ENCODE measurements at regions not wholly inside any gene's neighbourhood (a gene's known extent, or its start where the extent isn't known, plus 50 kb on each side); places are given as distances from the start of the nearest gene placed in this dataset.
"Not testable (repeated sequence)": the region's sequence is repeated elsewhere in the genome, so short reads cannot be mapped to it uniquely, and the experiment has no call there.

DNA sequence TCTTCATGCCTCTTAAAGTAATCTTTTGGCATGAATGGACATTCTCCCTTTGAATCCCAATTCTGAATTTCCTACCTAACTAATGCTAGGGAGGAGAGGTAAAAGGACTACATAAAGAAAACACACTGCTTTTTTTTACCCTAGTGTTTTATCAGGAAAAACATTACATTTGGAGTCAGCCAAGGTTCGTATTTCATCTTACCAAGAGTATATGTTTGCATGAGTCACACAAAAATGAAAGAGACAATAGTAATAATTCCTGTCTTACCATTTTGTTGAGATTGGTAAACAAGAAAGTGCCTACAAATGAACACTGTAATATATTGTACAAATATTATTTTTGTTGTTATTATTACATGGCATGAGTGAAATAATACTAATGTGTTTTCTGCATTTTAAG lies 112.9 kb upstream of the WARS2 start:
- DNase-seq = no peak

DNA sequence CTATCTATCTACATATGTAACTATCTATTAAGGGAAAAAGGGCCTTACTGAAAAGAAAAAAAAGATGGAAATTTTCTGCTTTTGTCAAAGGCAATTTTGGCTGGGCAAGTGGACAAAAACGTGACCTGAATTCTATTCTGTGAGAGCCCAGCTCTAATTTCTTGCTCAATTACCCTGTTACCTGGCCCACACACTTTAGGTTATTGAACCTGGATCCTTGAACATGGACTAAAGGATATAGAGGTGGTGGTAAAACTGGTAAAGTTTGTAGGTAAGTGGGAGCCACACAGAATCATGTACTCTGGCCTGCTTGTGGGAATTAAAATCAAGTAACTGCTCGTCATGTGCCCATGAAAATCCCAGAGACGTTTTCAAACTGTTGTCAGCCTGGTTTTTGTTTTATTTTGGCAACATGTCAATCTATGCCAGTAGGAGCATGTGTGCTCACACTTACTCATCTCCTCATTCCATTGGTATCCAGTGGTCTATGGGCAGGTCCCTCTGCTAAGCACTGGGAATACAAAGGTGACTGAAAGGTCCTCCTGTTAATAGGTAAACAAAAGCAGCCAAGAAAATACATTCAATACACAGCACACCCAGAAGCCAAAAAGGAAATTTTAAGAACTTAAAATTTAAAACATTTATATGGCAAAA lies 113.7 kb upstream of the WARS2 start:
- DNase-seq = no peak

DNA sequence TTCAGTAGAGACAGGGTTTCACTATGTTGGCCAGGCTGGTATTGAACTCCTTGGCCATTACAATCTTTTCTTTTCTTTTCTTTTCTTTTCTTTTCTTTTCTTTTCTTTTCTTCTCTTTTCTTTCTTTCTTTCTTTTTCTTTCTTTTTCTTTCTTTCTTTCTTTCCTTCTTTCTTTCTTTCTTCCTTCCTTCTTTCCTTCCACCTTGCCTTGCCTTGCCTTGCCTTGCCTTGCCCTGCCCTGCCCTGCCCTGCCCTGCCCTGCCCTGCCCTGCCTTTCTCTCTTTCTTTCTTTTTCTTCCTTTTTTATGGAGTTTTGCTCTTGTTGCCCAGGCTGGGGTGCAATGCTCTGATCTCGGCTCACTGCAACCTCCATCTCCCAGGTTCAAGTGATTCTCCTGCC lies 112.5 kb upstream of the HAO2 start:
- not testable (repeated sequence) for DNase-seq

DNA sequence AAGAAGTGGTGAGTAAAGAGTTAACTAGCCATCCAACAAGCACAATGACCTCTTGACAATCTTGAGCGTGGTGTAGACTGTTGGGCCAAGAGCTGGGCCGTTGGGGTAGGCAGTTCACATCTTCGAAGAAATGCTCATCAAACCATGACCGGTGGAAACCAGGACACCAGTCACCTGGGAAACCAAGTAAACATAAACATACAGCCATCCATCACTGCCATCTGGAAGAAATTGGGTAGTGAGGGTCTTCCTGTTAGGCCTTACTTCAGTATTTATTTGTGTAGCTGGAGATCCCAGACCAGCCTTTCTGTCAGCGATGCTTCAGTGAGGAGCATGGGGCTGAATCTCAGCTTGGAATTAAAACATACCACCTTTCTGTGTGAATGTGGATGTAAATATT lies 108.1 kb upstream of the HAO2 start:
- peak; percentile 33 for DNase-seq

DNA sequence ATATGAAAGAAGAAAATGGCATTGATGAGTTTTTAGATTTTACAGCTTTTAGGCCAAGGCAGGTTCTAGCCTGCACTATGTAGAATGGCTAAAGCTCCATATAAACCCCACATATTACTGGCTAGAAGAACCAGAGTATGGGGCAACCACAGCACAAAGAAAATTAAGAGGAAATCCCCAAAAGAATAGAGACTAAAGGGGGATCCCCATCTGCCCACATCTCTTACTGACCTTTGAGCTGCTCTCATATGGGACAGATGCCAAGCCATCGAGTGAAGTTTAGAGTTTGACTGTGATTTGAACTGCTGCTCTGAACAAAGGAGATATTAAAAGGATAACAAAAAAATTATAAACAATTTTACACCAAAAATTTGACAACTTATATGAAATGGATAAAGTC lies 102.2 kb upstream of the HAO2 start:
- DNase-seq = no peak

DNA sequence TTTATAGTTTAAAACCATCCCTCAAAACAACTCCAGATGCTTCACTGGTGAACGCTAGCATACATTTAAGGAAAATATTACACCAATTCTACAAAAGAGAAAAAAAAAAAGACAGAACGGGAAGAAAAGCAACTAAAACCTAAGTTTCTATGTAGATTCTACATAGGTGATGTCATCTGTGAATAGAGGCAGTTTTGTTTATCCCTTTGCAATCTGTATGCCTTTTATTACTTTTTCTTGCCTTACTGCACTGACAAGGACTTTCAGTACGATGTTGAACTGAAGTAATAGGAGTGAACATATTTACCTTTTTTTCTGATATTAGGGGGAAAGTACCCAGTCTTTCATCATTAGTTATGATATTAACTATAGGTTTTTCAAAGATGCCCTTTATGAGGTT lies 101.7 kb upstream of the HAO2 start:
- DNase-seq = no peak

DNA sequence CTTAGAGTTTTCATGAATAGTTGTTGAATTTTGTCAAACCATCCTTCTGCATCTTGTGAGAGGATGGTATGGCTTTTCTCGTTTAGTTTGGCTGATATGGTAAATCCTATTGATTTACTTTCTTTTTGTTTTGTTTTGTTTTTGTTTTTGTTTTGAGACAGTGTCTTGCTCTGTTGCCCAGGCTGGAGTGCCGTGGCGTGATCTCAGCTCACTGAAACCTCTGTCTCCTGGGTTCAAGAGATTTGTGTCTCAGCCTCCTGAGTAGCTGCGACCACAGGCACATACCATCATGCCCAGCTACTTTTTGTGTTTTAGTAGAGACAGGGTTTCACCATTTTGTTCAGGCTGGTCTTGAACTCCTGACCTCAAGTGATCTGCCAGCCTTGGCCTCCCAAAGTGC lies 101.3 kb upstream of the HAO2 start:
- DNase-seq = not testable (repeated sequence)

DNA sequence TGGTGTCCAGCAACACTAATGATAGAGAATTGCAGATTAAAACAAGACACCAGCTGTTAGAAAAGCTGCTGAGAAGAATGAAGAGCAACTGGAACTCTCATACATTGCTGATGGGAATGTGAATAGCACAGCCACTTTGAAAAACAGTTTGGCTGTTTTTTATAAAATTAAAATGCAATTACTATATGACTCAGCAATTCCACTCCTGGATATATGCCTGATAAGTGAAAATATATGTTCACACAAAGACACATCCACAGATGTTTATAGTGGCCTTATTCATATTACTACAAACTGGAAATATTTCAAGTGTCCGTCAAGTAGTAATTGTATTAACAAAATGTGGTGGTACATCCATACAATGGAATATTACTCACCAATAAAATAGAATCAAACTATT lies 99.7 kb upstream of the HAO2 start:
- DNase-seq = no peak

DNA sequence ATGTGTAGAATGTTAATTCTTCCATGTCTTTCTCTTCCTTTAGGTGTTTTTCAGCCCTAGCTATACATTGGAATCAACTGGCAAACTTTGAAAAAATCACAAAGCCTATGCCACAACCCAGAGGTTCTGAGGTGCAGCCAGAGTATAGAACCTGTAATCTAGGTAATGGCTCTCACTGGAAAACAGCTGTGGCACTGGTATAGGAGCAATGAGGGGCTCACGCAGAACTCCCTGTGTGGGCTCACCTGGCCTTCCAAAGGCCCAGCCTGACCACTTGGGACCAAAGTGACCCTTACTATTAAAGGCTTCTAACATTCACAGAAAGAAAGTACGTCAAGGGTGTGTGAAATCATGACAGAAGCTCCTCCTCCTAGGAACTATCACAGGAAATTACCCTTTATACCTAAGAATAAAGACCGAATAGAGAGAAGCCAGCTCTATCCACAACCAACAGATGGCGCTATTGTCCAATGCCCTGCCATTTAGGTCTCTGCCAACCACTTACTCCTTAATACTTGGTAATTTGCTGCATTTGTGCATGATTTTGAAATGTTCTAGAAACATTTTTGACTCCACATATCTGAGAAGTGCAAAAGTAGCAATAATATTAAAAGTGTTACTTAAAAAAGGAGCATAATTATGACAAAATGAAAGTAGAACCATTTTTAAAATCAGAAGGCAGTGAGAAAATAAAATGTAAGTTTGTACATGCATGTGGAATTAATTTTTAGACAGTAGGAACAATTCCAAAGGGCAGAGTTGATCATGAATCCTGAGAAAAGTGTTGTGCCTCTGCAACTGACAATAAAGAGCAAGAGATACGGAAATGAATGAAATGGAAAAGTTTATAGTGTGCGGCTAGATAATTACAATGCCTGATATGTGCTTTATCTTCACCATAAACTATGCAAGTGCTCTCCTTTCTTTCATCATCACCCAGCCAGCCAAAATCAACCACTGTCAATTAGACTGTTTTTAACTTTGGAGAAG lies 93.1 kb upstream of the HAO2 start:
- no peak for DNase-seq

DNA sequence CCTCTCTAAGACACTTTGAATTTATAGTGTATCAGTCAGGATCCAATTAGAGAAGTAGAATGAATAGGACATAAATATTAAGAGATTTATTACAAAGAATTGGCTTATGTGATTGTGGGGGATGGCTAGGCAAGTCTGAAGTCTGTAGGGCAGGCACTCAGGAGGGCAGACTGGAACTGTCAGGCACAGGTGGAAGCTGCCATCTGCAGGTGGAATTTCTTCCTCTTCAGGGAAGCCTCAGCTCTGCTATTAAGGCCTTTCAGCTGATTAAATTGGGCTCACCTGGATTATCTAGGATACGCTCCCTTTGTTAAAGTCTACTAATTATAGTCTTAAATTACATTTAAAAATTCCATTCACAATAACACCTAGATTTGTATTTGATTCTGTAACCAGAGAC lies 92.0 kb upstream of the HAO2 start:
- DNase-seq = no peak

DNA sequence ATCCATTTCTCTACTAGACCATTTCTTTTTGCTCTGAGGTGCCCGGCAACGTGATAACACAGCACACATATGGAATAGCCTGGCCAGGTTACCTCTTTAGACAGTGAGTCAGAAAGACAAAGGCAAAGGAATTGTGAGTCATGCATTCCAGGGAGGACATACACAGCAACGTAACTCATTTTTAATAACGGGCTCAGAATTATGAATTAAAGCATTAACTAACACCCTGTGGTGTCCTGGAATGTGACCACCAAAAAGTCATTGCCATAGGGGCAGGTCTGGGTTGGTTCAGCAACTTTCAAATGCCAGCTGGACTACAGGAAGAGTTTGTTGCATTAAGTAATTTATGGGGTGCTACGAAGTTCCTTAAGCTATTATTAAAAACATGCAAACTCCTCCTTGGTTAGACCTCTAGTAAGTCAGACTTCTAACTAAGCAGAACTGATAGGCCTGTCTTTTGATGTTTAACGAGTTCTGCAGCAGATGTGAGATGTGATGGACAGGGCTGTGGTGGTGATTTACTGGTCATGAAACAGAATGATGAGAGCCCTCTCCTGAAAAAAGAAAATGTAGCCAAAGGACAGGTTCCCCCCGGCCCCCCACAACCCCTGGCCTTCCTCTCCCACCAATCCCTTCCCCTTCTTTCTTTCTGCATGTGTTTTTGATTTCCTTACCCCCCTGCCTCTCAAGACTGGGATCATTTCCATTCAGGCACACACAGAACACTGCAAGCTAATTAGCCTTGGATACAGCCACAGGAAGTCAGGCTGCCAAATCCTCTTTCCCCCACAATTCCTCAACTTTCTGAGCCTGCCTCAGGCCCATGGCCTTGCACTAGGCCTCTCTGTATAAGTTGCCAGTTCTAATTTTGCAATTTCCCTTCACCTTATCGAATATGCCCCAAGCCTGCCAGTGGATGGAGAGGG lies 88.9 kb upstream of the HAO2 start:
- no peak for DNase-seq

DNA sequence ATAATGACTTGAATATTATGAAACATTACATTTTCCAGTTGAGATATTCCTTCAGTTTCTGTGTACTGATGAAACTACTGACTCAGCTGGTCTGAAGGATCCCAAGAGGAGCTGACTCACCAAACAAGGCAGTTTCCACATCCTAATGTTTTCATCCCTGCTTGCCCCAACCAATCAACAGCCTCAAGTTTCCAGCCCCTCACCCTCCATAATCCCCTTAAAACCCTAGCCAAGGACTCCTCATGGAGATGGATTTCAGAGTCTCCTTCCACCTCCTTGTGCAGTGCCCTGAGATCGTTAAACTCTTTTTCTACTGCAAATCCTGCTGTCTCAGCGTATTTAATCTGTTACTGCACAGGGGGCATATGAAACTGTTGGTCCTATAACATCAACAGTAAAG lies 83.1 kb upstream of the HAO2 start:
- DNase-seq = no peak

DNA sequence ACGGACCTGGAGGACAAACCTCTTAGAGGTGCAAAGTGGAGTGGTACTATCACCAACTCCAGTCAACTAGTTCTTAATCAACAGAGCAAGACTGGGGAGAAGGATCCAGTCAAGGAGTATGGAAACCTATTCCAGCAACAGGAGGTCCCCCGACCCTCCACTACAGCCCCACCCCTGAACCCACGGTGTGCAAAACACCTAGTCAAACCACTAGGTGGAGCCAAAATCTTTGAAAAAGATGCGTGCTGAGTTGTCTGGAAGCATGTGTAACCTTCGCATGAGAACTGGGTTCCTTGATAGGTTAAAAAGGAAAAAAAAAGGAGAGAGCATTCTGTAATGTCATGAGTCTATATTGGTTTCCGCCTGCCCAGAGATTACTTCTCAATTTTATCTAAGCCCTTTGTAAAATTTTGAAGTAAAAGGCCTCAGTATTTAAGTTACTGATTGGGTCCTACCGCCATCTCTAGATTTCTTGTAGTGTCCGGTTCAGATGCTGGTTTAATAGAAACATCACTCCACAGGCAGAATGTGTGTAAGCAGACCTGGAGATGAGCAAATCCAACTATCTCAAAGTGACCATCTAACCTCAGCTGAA lies 81.9 kb upstream of the HAO2 start:
- peak; percentile 55 for DNase-seq

DNA sequence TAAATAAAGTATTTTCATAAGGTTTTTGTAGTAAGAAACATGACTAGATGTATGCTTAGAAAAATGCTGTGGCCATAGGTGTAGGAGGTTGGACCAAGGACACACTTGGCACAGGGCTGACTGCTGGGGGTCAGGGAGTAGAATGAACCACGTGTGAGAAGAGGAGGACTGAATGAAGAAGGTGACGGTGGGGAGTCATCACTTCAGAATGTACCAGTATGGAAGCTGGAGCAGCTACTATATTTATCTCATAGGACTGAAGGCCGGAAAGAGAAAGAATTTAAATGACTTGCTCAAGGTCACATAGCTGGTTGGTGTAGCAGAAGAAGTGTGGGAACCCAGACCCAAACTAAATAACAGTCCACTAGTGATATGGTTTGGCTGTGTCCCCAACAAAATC lies 79.8 kb upstream of the HAO2 start:
- no peak for DNase-seq

DNA sequence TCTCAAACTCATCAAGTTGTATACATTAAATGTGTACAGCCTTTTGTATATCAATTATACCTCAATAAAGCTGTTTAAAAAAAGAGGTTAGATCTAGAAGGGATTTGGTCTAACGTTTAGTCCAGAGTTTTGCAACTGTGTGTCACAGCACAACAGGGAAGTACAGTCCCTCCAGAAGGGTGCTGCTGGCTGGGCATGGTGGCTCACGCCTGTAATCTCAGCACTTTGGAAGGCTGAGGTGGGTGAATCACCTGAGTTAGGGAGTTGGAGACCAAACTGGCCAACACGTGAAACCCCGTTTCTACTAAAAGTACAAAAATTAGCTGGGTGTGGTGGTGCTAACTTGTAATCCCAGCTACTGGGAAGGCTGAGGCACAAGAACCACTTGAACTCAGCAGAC lies 78.3 kb upstream of the HAO2 start:
- no peak for DNase-seq

DNA sequence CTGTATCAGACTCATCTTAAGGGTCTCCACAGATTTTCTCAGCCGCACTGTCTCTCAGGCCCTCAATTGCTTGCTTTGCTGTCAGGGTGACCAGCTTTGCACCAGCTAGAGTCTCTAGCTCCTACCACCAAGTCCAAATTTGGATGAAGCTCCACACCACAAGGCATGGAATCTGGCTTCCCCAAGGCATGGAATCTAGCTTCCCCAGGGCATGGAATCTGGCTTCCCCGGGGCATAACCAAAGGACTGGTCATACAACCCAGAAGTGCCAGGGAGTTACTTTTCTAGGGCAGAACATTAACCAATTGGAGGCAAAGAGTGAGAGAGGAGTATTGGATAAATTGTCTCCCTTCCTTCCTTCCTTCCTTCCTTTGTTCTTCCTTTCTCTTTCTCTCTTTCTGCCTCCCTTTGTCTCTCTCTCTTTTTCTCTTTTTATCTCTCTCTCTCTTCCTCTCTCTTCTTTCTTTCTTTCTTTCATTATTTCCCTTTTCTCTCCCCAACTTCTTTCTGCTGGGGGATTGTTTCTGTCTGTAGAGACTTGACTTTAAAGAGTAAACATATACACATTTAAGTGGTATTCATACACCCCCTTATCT lies 76.9 kb upstream of the HAO2 start:
- DNase-seq = no peak

DNA sequence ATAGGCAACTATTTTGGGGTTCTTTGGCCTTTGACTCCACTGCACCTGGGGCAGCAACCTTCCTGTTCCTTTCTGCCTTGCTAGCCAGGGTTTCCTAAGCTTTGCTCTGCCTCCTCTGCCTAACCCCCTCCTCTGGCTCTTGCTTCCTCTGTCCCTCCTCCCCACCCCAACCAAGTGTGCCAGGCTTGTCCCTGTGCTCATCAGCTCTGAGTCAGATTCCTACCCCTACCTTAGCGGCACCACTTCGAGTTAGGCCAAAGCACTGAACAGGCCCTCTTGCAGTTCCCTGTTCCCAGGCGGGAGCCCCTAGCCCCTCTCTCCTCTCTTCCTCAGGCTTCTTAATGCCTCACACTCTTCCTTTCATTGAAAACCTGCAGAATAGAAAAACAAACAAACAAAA lies 74.8 kb upstream of the HAO2 start:
- DNase-seq = no peak

DNA sequence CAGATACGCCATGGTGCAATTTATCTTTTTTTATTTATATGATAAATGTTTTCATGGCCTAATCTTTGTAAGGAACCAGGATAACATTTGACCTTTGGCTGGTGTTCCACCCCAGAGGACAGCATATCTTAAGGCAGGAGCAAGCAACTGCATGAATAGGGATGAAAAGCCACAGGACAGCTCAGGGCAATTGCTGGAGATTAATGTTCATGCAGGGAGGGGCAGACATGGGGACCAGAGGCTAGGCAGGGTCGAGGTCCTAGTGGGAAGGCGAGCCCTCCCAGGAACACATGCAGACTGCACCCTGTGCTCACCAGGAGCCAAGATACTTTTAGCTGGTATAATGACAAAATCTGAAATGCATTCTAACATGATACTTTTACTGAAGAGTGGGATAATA lies 74.4 kb upstream of the HAO2 start:
- DNase-seq = no peak

DNA sequence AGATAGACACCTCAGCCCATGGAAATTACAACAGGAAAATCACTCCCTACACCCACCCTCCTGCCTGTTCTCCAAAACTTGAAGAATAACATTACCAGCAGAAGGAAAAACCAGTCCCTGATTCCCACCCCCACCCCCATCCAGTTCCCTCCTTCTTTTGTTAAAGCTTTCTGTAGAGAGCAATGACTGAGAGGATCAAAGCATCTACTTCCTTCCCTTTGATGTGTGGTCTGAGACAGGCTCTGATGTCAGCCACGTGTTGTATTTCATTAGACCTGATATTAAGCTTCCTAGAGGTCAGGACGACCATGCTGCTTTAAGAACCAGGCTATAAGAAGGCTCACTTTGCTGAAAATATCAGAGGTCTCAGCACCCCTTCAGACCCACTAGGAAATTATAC lies 73.9 kb upstream of the HAO2 start:
- peak; percentile 51 for DNase-seq

DNA sequence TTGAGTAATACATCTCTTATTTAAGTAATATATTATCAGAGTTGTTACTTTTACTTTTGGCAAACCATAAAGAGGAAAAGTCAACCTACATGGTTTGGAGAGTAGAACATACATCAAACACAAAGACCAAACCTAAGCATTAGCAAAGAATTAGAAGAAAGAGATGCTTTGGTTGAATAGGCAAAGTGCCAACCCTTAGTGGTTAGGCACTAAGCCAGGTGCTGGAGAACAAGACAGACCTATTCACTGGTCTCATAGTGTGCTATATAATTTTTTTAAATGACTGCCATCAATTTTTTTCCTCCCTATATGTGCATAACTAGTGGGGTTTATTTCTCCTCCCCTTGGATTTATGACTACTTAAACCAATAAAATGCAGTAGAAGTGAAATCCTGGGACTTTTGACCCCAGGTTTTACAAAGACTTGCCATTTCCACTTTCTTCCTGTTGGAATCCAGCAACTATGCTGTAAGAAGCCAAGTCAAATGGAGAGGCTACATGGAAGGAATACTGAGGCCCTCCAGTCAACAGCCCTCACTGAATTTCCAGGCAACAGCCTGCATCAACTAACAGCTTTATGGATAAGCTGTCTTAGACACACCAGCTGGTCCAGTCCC lies 69.8 kb upstream of the HAO2 start:
- DNase-seq = no peak

DNA sequence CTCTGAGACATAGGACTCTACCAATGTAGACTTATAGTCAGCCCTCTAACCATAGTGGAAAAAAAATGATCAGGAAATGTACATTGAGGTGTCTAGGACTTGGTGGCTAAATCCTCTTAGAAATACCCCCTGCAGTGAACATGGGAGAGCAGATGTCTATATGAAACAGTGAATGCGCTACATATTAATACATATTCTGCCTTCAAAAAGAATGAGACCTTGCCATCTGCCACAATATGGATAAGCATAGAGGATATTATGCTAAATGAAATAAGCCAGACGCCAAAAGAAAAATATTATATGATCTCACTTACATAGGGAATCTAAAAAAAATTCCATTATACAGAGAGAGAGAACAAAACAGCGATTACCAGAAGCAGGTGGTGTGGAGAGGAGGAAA lies 66.6 kb upstream of the HAO2 start:
- no peak for DNase-seq
